ENCODE measurements at regions not wholly inside any gene's neighbourhood (a gene's known extent, or its start where the extent isn't known, plus 50 kb on each side); places are given as distances from the start of the nearest gene placed in this dataset.

GRCh38 chr6:21996425-21997118 lies 300.3 kb downstream of the PRL start:
- Histone ChIP-seq H3K27ac (replicated peaks in 1 of 4) (peak overlapping the region in 1 of 4 donors; percentile 2), H3K9me3 (no peaks in the 10 kb centered on the region), H3K4me1 (peaks cover 6 to 43% (median 42%) of the 10 kb centered on the region in 4 donors), H3K36me3 (no peaks in the 10 kb centered on the region), H3K4me3 (no peak overlapping the region), H3K27me3 (no peaks in the 10 kb centered on the region)
- no peak for DNase-seq (ENCODE audit: extremely low spot score)
- TF ChIP-seq EP300 (IDR thresholded peaks at IDR 0.05), result no peak
- no peak for TF ChIP-seq POLR2AphosphoS5 (IDR thresholded peaks at IDR 0.05)
- TF ChIP-seq POLR2A (IDR thresholded peaks at IDR 0.05; ENCODE audit: low read depth), result no peak
- TF ChIP-seq, protein P1, sequence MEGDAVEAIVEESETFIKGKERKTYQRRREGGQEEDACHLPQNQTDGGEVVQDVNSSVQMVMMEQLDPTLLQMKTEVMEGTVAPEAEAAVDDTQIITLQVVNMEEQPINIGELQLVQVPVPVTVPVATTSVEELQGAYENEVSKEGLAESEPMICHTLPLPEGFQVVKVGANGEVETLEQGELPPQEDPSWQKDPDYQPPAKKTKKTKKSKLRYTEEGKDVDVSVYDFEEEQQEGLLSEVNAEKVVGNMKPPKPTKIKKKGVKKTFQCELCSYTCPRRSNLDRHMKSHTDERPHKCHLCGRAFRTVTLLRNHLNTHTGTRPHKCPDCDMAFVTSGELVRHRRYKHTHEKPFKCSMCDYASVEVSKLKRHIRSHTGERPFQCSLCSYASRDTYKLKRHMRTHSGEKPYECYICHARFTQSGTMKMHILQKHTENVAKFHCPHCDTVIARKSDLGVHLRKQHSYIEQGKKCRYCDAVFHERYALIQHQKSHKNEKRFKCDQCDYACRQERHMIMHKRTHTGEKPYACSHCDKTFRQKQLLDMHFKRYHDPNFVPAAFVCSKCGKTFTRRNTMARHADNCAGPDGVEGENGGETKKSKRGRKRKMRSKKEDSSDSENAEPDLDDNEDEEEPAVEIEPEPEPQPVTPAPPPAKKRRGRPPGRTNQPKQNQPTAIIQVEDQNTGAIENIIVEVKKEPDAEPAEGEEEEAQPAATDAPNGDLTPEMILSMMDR (IDR thresholded peaks at IDR 0.05), result no peak
- intact Hi-C loops (cut with DNase I), result no loop called here
- WGBS, result 78% methylated on average over 5 of the region's 5 CpGs

GRCh38 chr6:21997119-21998037 lies 299.5 kb downstream of the PRL start:
- no peak overlapping the region for H3K4me3 ChIP-seq
- no peaks in the 10 kb centered on the region for H3K36me3 ChIP-seq
- intact Hi-C loops (cut with DNase I), result no loop called here
- H3K27ac ChIP-seq (replicated peaks in 1 of 4), result peak overlapping the region in 1 of 4 donors; percentile 2
- no peak for DNase-seq (ENCODE audit: extremely low spot score)
- no peaks in the 10 kb centered on the region for H3K27me3 ChIP-seq
- WGBS, result 40% methylated on average over 5 of the region's 5 CpGs
- TF ChIP-seq POLR2AphosphoS5 (IDR thresholded peaks at IDR 0.05) (no peak), EP300 (IDR thresholded peaks at IDR 0.05) (no peak), POLR2A (IDR thresholded peaks at IDR 0.05; ENCODE audit: low read depth) (no peak)
- TF ChIP-seq, protein P1 (IDR thresholded peaks at IDR 0.05), result no peak
- H3K9me3 ChIP-seq, result no peaks in the 10 kb centered on the region
- H3K4me1 ChIP-seq, result peaks cover 6 to 51% (median 45%) of the 10 kb centered on the region in 4 donors

GRCh38 chr6:21998582-21998981 lies 298.3 kb downstream of the PRL start:
- Histone ChIP-seq H3K4me1 (peaks cover 6 to 58% (median 50%) of the 10 kb centered on the region in 4 donors), H3K36me3 (no peaks in the 10 kb centered on the region), H3K9me3 (no peaks in the 10 kb centered on the region), H3K27me3 (no peaks in the 10 kb centered on the region), H3K4me3 (no peak overlapping the region), H3K27ac (replicated peaks in 1 of 4) (peak overlapping the region in 1 of 4 donors; percentile 7)
- intact Hi-C loops (cut with DNase I), result no loop called here
- no peak for DNase-seq (ENCODE audit: extremely low spot score)
- no peak for TF ChIP-seq EP300 (IDR thresholded peaks at IDR 0.05)
- TF ChIP-seq POLR2A (IDR thresholded peaks at IDR 0.05; ENCODE audit: low read depth), result no peak
- TF ChIP-seq, protein P1 (IDR thresholded peaks at IDR 0.05), result no peak
- TF ChIP-seq POLR2AphosphoS5 (IDR thresholded peaks at IDR 0.05), result no peak

GRCh38 chr6:21999012-21999528 lies 297.8 kb downstream of the PRL start:
- no peak for TF ChIP-seq POLR2A (IDR thresholded peaks at IDR 0.05; ENCODE audit: low read depth)
- TF ChIP-seq, protein P1 (IDR thresholded peaks at IDR 0.05), result no peak
- TF ChIP-seq EP300 (IDR thresholded peaks at IDR 0.05), result no peak
- TF ChIP-seq POLR2AphosphoS5 (IDR thresholded peaks at IDR 0.05), result no peak
- no peak overlapping the region for H3K4me3 ChIP-seq
- no peaks in the 10 kb centered on the region for H3K36me3 ChIP-seq
- DNase-seq (ENCODE audit: extremely low spot score), result no peak
- peak overlapping the region in 1 of 4 donors; percentile 7 for H3K27ac ChIP-seq (replicated peaks in 1 of 4)
- no peaks in the 10 kb centered on the region for H3K9me3 ChIP-seq
- no peaks in the 10 kb centered on the region for H3K27me3 ChIP-seq
- 49% methylated on average over 6 of the region's 6 CpGs for WGBS
- peaks cover 6 to 59% (median 51%) of the 10 kb centered on the region in 4 donors for H3K4me1 ChIP-seq
- intact Hi-C loops (cut with DNase I), result no loop called here

Data from esophagus muscularis mucosa (tissue), 4 donors.